Testis (tissue), 2 donors: ENCODE measurements at regions not wholly inside any gene's neighbourhood (a gene's known extent, or its start where the extent isn't known, plus 50 kb on each side); places are given as distances from the start of the nearest gene placed in this dataset.
A peak's percentile ranks its signal among the peaks of the same experiment; 100 is the strongest.

Experiments
- DNase-seq: peaks from one replicate; pipeline ENCODE4 v3.0.0-alpha.2; 2019
- H3K27ac ChIP-seq, 2 donors: fragments of 200-600 bp; sonication (generic); one replicate each; pipeline ENCODE4 v1.5.1; 2019
- H3K27me3 ChIP-seq: fragments of 200-600 bp; sonication (generic); one replicate; pipeline ENCODE4 v1.5.1; 2019
- H3K36me3 ChIP-seq: fragments of 200-600 bp; sonication (generic); one replicate; pipeline ENCODE4 v1.5.1; 2017; ENCODE audit warnings: low read depth; ENCODE audit errors: missing control alignments
- H3K4me1 ChIP-seq: fragments of 200-600 bp; sonication (generic); one replicate; pipeline ENCODE4 v1.5.1; 2019
- H3K4me3 ChIP-seq, 2 donors: fragments of 200-600 bp; sonication (generic); one replicate each; pipeline ENCODE4 v1.5.1; 2017 to 2019
- H3K9me3 ChIP-seq: fragments of 200-600 bp; sonication (generic); one replicate; pipeline ENCODE4 v1.5.1; 2017
- POLR2A ChIP-seq: fragments of 450-650 bp; IDR thresholded peaks from one replicate; pipeline ENCODE4 v1.6.1; 2017; ENCODE audit warnings: antibody characterized with exemption, mild to moderate bottlenecking, moderate library complexity
- WGBS, 2 donors: methylation state at CpG; one replicate each; pipeline ENCODE4 v1.1.5; 2018; 5-methylcytosine and 5-hydroxymethylcytosine counted together
- intact Hi-C: fragments of 100-400 bp; cut with DNase I; formaldehyde crosslinking; loops from one replicate; pipeline ENCODE4 v1.15.1; 2023; ENCODE audit warnings: low total_unique reads
- TF ChIP-seq, protein P1 (sequence below), 3 experiments: fragments of 450-650 bp in 2 of 3; fragments of 200-600 bp in 1 of 3; sonication (generic) in 1 of 3; IDR thresholded peaks; one replicate each; pipeline ENCODE4 v1.5.1; 2016 to 2019; ENCODE audit warnings: antibody characterized with exemption in 3 of 3, mild to moderate bottlenecking in 2 of 3, moderate library complexity in 1 of 3

DNA sequence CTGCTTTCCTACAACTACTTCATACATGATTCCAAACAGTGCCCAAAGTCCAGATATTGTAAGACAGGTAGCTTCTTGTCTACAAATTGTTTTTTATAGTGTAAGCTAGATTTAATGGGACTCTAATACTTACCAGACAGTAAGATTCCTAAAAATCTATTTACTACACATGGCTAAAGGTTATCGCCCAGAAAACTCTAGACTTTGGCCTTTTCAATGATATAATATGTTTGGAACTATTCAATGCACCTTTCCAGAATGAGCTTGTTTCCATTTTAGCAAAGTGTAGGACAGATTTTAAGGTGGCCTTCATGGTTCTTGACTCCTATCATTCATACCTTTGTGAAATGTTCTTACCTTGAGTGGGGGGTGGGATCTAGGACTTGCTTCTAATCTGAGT lies 951.0 kb downstream of the SORCS1 start:
- H3K4me3 ChIP-seq = no peak overlapping the region
- 67 to 93% methylated on average over 1 of the region's 1 CpG for WGBS, 2 donors
- H3K27me3 ChIP-seq = no peaks in the 10 kb centered on the region
- intact Hi-C loops = no loop called here
- H3K9me3 ChIP-seq = no peaks in the 10 kb centered on the region
- TF ChIP-seq, protein P1, sequence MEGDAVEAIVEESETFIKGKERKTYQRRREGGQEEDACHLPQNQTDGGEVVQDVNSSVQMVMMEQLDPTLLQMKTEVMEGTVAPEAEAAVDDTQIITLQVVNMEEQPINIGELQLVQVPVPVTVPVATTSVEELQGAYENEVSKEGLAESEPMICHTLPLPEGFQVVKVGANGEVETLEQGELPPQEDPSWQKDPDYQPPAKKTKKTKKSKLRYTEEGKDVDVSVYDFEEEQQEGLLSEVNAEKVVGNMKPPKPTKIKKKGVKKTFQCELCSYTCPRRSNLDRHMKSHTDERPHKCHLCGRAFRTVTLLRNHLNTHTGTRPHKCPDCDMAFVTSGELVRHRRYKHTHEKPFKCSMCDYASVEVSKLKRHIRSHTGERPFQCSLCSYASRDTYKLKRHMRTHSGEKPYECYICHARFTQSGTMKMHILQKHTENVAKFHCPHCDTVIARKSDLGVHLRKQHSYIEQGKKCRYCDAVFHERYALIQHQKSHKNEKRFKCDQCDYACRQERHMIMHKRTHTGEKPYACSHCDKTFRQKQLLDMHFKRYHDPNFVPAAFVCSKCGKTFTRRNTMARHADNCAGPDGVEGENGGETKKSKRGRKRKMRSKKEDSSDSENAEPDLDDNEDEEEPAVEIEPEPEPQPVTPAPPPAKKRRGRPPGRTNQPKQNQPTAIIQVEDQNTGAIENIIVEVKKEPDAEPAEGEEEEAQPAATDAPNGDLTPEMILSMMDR (IDR thresholded peaks at IDR 0.05) = no peak
- TF ChIP-seq POLR2A = no peak
- no peaks in the 10 kb centered on the region for H3K36me3 ChIP-seq
- H3K27ac ChIP-seq = no peak overlapping the region
- no peak for DNase-seq
- no peaks in the 10 kb centered on the region for H3K4me1 ChIP-seq

- H3K4me3 ChIP-seq = no peak overlapping the region
- DNase-seq = no peak
- no peak for TF ChIP-seq POLR2A
- TF ChIP-seq, protein P1 (IDR thresholded peaks at IDR 0.05) = no peak
- H3K27ac ChIP-seq = no peak overlapping the region
- intact Hi-C loops = no loop called here
- H3K27me3 ChIP-seq = no peaks in the 10 kb centered on the region
- no peaks in the 10 kb centered on the region for H3K36me3 ChIP-seq
- H3K9me3 ChIP-seq = no peaks in the 10 kb centered on the region
- H3K4me1 ChIP-seq = no peaks in the 10 kb centered on the region
Observed at GRCh38 chr10:106198275-106198674, 966.2 kb downstream of the SORCS1 start.

DNA sequence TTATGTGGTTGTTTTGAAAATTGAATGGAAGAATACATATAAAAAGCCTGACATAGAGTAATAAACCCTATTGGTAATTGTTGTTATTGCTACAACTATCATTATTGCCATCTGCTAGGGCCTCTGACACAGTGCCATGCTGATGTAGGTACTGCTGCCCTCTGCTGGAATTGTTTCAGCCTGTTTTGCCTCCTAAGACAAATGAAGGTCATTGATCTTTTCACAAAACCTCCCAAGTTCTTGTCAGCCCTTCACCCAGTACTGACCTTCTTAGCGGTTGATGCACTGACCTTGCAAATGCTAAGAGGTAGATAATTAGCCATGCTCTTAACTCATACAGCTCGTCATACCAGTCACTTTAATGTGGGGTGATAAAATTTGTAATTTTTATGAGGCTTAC lies 975.2 kb downstream of the SORCS1 start:
- intact Hi-C loops = no loop called here
- Histone ChIP-seq H3K27me3 (no peaks in the 10 kb centered on the region), H3K4me3 (no peak overlapping the region), H3K27ac (no peak overlapping the region), H3K36me3 (no peaks in the 10 kb centered on the region), H3K9me3 (no peaks in the 10 kb centered on the region), H3K4me1 (no peaks in the 10 kb centered on the region)
- 48 to 51% methylated on average over 2 of the region's 2 CpGs for WGBS, 2 donors
- DNase-seq = peak; percentile 59
- TF ChIP-seq POLR2A = no peak
- TF ChIP-seq, protein P1 (IDR thresholded peaks at IDR 0.05) = peak in 1 of 3 experiments; percentile 13

GRCh38 chr10:106185951-106186350 lies 978.6 kb downstream of the SORCS1 start:
- no peak for DNase-seq
- H3K27me3 ChIP-seq = no peaks in the 10 kb centered on the region
- H3K9me3 ChIP-seq = no peaks in the 10 kb centered on the region
- intact Hi-C loops = no loop called here
- H3K4me3 ChIP-seq = no peak overlapping the region
- H3K4me1 ChIP-seq = no peaks in the 10 kb centered on the region
- no peak overlapping the region for H3K27ac ChIP-seq
- 92% methylated on average over 2 of the region's 2 CpGs for WGBS, 2 donors
- TF ChIP-seq, protein P1 (IDR thresholded peaks at IDR 0.05) = no peak
- no peak for TF ChIP-seq POLR2A
- no peaks in the 10 kb centered on the region for H3K36me3 ChIP-seq

- TF ChIP-seq, protein P1 (IDR thresholded peaks at IDR 0.05) = no peak
- no peak for TF ChIP-seq POLR2A
- no peaks in the 10 kb centered on the region for H3K36me3 ChIP-seq
- 77 to 79% methylated on average over 5 of the region's 5 CpGs for WGBS, 2 donors
- H3K27me3 ChIP-seq = no peaks in the 10 kb centered on the region
- no peak overlapping the region for H3K27ac ChIP-seq
- DNase-seq = no peak
- no peaks in the 10 kb centered on the region for H3K9me3 ChIP-seq
- H3K4me3 ChIP-seq = no peak overlapping the region
- no peaks in the 10 kb centered on the region for H3K4me1 ChIP-seq
- intact Hi-C loops = no loop called here
Observed at GRCh38 chr10:106183041-106183440, 981.5 kb downstream of the SORCS1 start.
